Head of caudate nucleus (tissue), 42 donors: ENCODE measurements at regions not wholly inside any gene's neighbourhood (a gene's known extent, or its start where the extent isn't known, plus 50 kb on each side); places are given as distances from the start of the nearest gene placed in this dataset.
A peak's percentile ranks its signal among the peaks of the same experiment; 100 is the strongest.

Experiments
- DNase-seq, 42 donors: peaks; one replicate each; pipeline versions ENCODE4 v3.0.0 to v3.0.0-alpha.2; 2020 to 2021; ENCODE audit warnings: mixed read lengths in 7 of 42
- intact Hi-C: fragments of 100-400 bp; cut with DNase I; formaldehyde crosslinking; loops from one replicate; pipeline ENCODE4 v1.15.0; 2022

DNA sequence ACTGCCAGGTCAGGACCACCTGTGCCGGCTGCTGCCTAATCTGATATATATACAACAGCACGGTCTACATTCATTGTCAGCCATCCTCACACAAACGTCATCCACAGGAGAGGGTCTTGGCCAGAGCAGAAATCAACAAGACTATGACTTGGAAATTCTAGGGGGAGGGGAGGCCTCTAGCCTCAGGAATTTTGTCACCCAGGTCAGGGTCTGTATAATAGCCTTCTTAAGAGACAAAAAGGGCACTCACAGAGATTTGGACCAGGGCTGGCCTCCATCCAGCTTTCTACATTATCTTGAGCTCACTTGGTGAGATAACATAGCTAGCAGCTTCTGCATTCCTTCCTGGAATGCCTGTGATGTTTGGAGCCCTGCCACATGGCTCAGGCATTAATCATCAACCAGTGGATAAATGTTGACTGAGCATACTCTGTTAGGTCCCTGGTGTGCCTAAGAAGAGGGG lies 50.4 kb upstream of the CTIF start:
- no peak for DNase-seq
- intact Hi-C loops: no loop called here

DNA sequence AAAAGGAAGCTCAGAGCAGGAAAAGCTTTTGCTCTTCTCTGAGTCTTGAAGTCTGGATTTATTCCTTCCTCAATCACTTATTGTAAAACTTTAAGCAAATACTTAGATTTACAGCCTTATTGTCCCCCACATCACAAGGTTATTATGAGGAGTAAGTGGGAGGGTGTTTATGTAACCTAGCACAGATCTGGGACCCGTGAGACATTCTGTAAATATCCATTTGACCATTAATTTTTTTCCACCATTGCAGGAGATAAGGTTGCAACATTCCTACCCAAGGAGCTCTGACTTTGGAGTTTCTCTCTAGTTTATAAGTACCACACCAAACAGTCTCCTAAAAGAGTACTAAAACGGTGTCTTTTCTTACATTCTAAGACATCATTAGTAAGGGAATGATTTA lies 52.1 kb upstream of the CTIF start:
- intact Hi-C loops: no loop called here
- no peak for DNase-seq

DNA sequence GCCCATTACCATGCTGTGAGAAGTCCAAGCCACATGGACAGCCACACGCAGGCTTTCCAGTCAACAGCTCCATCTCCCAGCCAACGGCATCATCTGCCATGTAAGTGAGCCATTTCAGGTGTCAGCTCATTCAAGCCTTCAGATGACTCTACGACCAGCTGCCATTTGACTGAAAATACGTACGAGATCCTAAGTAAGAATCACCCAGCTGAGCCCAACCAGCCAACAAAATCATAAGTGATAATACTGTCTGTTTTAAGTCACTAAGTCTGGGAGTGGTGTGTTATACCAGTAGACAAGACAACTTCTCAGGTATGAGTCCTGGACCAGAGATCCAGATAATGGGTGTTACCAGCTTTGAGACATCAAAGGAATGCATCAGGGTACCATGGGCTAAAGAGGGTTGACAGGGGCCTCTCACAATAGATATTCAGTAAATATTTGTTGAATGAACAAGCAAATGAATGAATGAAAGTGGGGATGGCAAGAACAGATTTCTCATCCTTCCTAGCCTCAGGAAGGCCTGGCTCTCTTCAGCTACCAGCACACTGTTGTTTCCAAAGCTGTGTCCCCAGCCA lies 52.9 kb upstream of the CTIF start:
- no peak for DNase-seq
- intact Hi-C loops: no loop called here

DNA sequence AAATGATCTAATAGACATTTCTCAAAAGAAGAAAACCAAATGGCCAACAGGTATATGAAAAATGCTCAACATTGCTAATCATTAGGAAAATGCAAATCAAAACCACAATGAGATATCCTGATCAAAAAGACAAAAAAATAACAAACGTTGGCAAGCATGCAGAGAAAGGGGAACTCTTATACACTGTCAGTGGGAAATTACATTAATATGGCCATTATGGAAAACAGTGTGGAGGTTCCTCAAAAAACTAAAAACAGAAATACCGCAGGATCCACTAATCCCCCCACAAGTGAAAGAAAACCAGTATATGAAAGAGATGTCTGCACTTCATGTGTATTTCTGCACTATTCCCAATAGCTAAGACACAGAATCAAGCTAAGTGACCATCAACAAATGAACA lies 57.7 kb upstream of the CTIF start:
- intact Hi-C loops: no loop called here
- DNase-seq: no peak

DNA sequence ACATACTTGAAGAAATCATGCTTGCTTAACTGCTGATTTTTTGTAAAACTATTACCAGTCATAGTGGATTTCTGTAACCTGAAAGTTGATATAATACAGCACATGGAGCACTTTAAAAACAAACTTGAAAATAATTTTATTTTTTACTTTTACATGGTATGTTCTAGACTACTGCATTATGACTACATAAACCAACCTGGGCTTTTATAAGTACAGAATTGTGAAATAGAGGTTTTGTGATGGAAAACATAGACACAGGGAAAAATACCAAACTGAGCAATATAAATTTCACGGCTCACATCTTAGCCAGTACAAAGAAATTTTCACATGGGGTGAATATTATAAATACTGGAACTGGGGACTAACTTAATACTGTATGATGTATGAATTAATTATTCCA lies 59.3 kb upstream of the CTIF start:
- intact Hi-C loops: loop anchor here (5.0 kb wide), 2 partner anchors 58 to 758 kb away; partner anchors contain the start of gene CTIF
- DNase-seq: no peak

DNA sequence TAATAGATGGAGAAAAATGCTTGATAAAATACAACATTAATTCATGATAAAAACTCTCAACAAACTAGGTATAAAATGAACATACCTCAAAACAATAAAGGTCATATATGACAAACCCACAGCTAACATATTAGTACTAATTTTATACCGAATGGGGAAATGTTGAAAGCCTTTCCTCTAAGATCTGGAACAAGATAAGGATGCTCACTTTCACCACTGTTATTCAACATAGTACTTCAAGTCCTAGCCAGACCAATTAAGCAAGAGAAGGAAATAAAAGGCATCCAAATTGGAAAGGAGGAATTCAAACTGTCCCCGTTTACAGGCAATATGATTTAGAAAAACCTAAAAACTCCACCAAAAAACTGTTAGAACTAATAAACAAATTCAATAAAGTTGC lies 61.5 kb upstream of the CTIF start:
- intact Hi-C loops: loop anchor here (2.0 to 5.0 kb wide), 3 partner anchors 60 to 760 kb away; partner anchors contain the start of gene CTIF
- no peak for DNase-seq

DNA sequence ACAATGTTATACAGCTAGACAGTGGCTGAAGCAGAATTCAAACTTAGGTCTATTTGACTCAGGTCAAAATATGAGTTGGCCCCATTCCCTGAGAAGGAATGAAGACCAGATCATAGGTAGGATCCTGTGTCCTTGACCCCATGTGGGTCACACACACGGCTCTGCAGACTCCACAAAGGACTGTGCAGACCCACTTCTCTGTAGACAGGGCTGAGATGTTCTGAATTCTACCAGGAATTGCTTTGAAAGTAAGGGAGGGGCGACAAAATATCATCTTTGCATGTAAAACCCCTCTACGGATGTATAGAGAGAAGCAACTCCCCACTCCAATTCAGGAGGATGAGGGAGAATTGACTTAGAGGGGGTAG lies 62.3 kb upstream of the CTIF start:
- intact Hi-C loops: loop anchor here (2.0 to 5.0 kb wide), 3 partner anchors 61 to 761 kb away; partner anchors contain the start of gene CTIF
- DNase-seq: no peak

DNA sequence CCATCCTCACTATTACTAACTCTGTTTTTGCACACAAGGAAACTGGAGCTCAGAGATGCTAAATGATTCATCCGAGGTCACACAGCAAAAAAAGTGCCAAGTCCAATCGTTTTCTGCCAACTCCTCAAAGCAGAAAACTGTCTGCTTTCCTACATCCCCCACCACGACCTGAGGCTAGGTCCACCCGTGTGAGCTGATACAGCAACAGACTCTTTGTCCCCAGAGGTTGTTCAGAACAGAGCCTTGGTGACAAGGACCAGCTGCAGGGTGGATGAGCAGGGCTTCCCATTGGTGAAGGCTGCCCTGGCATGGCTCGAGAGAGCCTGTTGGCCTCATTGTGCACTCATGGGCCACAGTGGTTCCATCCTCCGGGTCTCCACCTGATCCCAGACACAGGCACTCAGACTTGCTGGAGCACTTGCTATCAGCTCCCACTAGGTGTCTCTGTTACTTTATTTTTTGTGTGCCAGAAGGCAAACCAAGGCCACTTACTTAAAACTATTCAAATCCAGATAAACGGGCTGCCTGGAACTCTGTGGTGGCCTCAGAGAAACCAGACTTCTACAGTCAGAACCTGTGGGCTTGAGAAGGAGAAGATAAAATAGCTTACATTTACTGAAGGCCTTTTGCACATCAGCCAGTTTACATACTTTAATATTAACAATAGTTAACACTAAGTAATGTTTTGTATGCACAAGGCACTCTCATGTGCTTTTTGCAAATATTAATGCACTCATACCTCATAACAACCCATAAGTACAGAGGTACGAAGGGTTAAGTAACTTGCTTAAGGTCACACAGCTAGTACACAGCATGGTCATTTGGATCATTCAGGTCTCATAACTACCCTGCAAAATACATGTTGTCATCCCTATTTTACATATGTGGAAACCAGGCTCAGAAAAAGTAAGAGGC lies 62.9 kb upstream of the CTIF start:
- peak; percentile 16 to 84 (median 60) for DNase-seq
- intact Hi-C loops: loop anchor here (2.0 to 5.0 kb wide), 3 partner anchors 61 to 761 kb away; partner anchors contain the start of gene CTIF

DNA sequence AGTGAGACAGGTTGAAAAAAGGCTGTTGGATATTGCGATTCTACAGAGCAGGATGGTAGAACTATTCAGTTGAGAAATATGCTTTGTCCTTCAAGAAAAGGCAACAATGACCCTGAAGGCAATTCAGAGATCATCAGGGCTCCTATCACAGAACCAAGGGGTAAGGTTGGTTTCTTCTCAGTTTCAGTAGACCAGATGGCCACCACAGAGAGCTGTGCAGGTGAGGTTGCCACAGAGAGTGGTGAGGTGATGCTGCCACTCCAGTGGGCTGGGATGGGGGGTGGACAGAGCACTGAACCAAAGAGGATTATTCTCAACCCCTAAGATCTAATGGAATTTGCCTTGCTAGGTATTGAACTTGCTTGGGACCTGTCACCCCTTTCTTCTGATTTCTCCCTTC lies 64.6 kb upstream of the ZBTB7C start:
- intact Hi-C loops: no loop called here
- no peak for DNase-seq

DNA sequence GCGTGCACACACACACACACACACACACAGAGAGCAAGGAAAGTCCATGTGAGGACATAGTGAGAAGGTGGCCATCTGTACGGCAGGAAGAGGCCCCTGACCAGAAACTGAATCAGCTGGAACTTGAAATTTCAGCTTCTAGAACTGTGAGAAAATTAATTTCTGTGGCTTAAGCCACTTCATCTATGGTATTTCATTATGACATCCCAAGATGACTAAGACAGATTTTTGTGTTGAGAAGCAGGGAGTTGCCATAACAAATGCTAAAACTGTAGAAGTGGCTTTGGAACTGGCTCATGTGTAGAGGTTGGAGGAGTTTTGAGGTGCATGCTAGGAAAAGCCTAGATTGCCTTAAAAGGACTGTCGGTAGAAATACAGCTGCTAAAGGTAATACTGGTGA lies 63.4 kb upstream of the ZBTB7C start:
- intact Hi-C loops: no loop called here
- DNase-seq: no peak

DNA sequence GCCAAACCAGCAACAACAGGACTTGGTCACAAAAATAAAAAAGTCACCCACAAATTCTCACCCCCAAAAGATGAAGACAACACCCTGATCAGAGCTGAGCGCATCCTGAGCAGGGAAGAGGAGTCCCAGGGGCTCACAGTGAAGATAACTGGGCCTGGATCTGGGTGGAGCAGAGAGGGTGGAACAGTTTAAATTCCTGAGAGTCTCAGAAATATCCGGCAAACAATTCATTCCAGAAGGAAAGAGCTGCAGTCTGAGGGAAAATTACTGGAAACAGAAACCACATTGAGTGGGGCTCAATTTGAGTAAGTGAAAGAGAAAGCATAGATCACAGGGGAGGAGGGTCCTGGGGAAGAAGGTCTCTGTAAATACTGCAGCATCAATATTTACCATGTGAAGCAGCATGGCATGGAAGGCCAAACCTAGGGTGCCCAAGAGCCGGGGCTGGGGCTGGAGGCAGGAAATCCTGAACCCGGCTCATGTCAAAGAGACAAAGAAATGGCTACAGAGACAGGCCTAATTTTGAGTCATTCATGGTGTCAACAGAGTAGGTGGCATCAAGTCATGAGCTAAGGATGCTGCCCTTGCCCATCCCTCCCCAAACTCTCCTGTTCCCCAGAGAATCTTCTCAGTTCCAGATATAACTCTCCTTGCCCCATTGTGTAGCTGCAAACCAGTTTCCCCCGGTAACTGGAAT lies 61.4 kb upstream of the ZBTB7C start:
- no peak for DNase-seq
- intact Hi-C loops: no loop called here

DNA sequence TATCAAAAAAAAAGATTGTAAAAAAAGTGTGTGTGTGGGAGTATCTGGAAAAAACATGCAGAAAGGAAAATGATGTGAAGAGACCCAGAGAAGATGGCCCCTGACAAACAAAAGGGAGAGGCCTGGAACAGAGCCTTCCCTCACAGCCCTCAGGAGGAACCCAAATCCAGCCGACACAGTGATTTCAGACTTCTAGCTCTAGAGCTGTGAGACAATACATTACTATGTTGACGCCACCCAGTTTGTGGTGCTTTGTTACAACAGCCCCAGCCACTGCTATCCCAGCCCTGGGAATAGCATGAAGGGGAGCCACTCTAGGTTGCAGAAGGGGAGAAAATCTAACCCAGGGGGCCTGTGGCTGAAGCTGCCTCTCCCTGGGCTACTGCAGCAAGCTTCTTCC lies 59.0 kb upstream of the ZBTB7C start:
- DNase-seq: no peak
- intact Hi-C loops: no loop called here

DNA sequence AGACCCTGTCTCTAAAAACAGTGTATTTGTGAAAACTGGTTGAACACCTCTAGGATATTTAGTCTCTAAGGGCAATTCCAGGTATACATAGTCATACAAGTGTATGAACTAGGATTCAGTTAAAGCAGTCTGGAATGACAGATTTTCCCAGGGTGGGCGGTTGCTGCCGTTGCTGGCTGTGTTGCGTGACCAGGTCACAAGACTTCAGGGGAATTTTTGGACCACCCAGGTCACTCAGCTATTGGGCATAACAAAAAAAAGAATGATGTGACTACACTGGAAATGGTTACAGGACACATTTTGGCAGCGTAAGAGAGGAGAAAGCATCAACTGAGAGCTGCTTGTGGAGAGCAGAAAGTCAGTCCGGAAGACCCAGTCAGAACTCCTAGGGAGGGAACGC lies 58.0 kb upstream of the ZBTB7C start:
- intact Hi-C loops: no loop called here
- DNase-seq: no peak

DNA sequence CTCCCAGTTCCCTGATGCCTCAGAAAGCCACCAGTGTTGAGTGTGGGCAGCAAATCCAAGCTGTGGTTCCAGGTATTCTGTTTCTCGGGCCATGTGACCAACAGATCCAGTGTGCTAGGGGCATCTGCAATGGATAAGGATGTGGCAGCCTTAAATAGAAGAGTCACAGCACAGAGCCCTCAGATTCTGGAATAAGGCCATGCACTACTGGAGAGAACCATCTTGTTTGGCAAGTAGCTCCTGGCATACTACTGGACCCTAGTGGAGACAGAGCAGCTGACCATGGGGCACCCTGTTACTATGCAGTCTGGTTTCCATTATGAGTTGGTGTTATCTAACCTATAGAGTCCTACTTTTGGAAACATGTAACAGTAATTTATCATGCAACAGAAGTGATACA lies 53.3 kb upstream of the ZBTB7C start:
- intact Hi-C loops: no loop called here
- no peak for DNase-seq

DNA sequence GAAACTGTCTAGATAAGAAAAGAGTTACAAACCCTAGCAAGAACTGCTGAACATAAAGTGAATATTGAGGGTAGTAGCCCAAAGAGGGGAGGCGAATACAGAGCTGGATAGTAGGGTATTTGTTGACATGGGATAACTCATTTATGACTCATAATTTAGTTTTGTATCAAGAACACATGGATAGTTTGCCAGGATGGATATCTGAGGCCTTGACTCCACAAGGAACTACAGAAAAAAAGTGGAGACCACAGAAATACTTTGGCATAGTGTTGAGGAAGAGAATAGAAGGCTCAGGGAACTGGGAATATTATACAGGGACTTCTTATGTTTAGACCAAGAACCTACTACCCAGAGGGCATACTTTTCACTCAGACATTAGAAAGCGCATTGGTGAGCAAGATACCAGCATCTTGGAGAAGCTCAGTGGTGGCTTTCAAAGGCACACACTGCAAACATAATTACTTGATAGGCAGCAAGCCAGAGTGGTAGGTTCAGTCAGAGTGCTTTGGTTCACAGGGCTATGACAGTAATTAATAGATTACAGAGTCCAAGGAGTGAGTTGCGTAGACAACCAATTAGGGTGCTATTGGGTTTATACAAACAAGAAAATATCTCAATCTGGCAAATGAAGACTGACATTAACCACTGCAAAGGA lies 51.9 kb upstream of the ZBTB7C start:
- intact Hi-C loops: no loop called here
- DNase-seq: no peak

DNA sequence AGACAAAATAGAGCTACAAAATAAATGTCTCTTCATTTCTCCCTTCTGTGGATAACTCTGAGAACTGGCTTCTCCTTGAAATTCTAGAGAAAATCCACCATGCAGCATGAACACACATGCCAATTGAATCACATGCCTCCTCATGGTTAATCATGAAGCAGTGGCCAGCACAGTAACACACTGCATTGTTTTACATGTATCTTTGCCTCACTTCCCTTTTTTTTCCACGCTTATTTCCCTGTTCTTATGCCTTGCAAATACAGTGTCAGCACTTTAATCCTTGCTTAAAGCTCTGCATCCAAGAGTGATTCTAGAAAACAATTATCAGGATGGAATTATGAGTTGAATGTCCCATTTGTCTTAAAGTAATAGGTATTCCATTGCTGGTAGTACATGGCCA lies 50.3 kb upstream of the ZBTB7C start:
- intact Hi-C loops: no loop called here
- DNase-seq: no peak

DNA sequence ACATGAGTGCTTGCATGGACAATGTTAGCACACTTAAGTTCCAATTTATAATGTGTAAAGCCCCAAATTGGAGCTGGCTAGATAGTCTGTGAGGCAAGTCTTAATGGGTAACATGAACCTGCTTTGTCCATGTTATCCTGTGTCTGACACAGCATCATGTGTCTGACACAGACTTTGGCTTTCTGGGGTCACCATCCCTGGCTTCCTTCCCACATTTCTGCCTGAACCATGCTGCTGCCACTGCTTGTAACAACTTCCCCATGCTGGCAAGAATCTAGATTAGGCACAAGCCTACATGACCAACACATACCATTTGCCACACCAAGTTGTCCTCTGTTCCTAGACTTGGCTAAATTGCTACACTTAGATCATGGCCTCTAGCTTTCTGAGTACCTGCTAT lies 49.8 kb upstream of the ZBTB7C start:
- no peak for DNase-seq
- intact Hi-C loops: no loop called here
